Suprapubic skin (tissue), 4 donors: ENCODE measurements at regions not wholly inside any gene's neighbourhood (a gene's known extent, or its start where the extent isn't known, plus 50 kb on each side); places are given as distances from the start of the nearest gene placed in this dataset.

Source experiments
- DNase-seq, 2 donors: peaks; one replicate each; pipeline ENCODE4 v3.0.0-alpha.2; 2019; ENCODE audit warnings: low spot score in 2 of 2
- H3K27ac ChIP-seq: fragments of 200-600 bp; sonication (generic); one replicate; pipeline ENCODE4 v1.5.1; 2019
- H3K27me3 ChIP-seq: fragments of 200-600 bp; sonication (generic); one replicate; pipeline ENCODE4 v1.5.1; 2019
- H3K36me3 ChIP-seq: fragments of 200-600 bp; sonication (generic); one replicate; pipeline ENCODE4 v1.5.1; 2019
- H3K4me1 ChIP-seq: fragments of 200-600 bp; sonication (generic); one replicate; pipeline ENCODE4 v1.5.1; 2019
- H3K4me3 ChIP-seq: fragments of 200-600 bp; sonication (generic); one replicate; pipeline ENCODE4 v1.5.1; 2019; ENCODE audit warnings: mild to moderate bottlenecking
- H3K9me3 ChIP-seq: fragments of 200-600 bp; sonication (generic); one replicate; pipeline ENCODE4 v1.5.1; 2019
- CTCF ChIP-seq, 2 donors: fragments of 200-600 bp in 1 of 2; fragments of 450-650 bp in 1 of 2; sonication (generic) in 1 of 2; IDR thresholded peaks; one replicate each; pipeline ENCODE4 v1.5.1; 2016 to 2019; ENCODE audit warnings: antibody characterized with exemption in 2 of 2, mild to moderate bottlenecking in 1 of 2, moderate library complexity in 1 of 2
- EP300 ChIP-seq: sonication (generic); formaldehyde crosslinking; IDR thresholded peaks from one replicate; pipeline ENCODE4 v1.6.1; 2017; ENCODE audit warnings: antibody characterized with exemption
- POLR2A ChIP-seq, 2 donors: fragments of 450-650 bp; IDR thresholded peaks; one replicate each; pipeline ENCODE4 v1.6.1; 2017; ENCODE audit warnings: antibody characterized with exemption in 2 of 2, mild to moderate bottlenecking in 2 of 2, moderate library complexity in 2 of 2
- POLR2AphosphoS5 ChIP-seq, 3 donors: sonication (generic); formaldehyde crosslinking; IDR thresholded peaks; one replicate each; pipeline ENCODE4 v1.6.1; 2017; ENCODE audit warnings: antibody characterized with exemption in 3 of 3
- WGBS: methylation state at CpG from one replicate; pipeline ENCODE4 v1.1.5; 2018; 5-methylcytosine and 5-hydroxymethylcytosine counted together

GRCh38 chr5:88395264-88395663 is 126.6 kb upstream of the TMEM161B start:
- 69% methylated on average over 4 of the region's 4 CpGs for WGBS
- H3K27ac ChIP-seq, result no peak overlapping the region
- H3K36me3 ChIP-seq, result no peaks in the 10 kb centered on the region
- no peaks in the 10 kb centered on the region for H3K27me3 ChIP-seq
- no peak overlapping the region for H3K4me3 ChIP-seq
- no peaks in the 10 kb centered on the region for H3K9me3 ChIP-seq
- no peaks in the 10 kb centered on the region for H3K4me1 ChIP-seq
- TF ChIP-seq POLR2A (IDR thresholded peaks at IDR 0.05) (no peak), EP300 (no peak), POLR2AphosphoS5 (IDR thresholded peaks at IDR 0.05) (no peak), CTCF (IDR thresholded peaks at IDR 0.05) (no peak)
- no peak for DNase-seq

GRCh38 chr5:88394536-88395175 is 126.0 kb upstream of the TMEM161B start:
- Histone ChIP-seq H3K27ac (no peak overlapping the region), H3K4me3 (no peak overlapping the region), H3K36me3 (no peaks in the 10 kb centered on the region), H3K9me3 (no peaks in the 10 kb centered on the region), H3K27me3 (no peaks in the 10 kb centered on the region), H3K4me1 (no peaks in the 10 kb centered on the region)
- TF ChIP-seq EP300, result no peak
- no peak for TF ChIP-seq POLR2A (IDR thresholded peaks at IDR 0.05)
- TF ChIP-seq CTCF (IDR thresholded peaks at IDR 0.05), result no peak
- TF ChIP-seq POLR2AphosphoS5 (IDR thresholded peaks at IDR 0.05), result no peak
- no peak for DNase-seq
- WGBS, result 60% methylated on average over 8 of the region's 8 CpGs

DNA sequence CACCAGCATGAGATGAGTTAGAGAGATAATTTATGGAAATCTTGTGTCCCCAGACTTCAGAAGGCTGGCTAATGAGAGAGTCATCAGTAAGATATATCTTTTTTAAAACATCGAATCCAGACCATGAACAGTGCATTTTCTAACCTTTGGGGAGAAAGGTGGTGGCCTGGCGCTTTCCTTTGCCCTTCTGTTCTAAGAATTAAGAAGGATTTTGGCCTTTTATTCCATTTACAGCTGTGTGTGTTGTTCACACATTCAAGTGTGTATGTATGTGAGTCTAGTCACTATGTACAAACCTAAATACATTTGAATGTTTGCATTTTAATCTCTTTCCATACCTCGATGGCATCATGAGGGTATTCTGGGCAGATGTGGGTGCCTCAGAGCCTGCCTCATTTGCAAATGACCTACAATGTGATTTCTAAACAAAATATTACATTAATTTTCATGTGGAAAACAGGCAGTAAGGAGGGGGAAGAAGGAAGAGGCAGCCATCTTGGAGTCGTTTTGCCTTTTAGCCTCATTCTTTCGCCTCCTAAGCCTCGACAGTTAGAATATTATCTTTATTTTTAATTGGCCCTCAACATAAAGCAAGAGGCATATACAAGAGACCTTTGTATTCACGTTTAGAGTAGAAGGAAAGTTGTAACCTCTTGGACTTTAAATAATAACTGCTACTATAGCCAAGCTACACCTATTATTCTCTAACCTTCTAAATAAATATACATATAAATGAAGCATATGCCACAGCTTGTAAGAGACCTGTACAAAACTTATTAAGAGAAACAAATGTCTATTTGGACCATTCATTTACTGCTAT is 125.3 kb upstream of the TMEM161B start:
- no peak overlapping the region for H3K4me3 ChIP-seq
- no peaks in the 10 kb centered on the region for H3K36me3 ChIP-seq
- no peaks in the 10 kb centered on the region for H3K27me3 ChIP-seq
- H3K27ac ChIP-seq, result no peak overlapping the region
- H3K9me3 ChIP-seq, result no peaks in the 10 kb centered on the region
- TF ChIP-seq POLR2AphosphoS5 (IDR thresholded peaks at IDR 0.05) (no peak), EP300 (no peak)
- no peak for DNase-seq
- no peaks in the 10 kb centered on the region for H3K4me1 ChIP-seq
- 64% methylated on average over 7 of the region's 7 CpGs for WGBS

- H3K9me3 ChIP-seq, result no peaks in the 10 kb centered on the region
- H3K27ac ChIP-seq, result no peak overlapping the region
- DNase-seq, result no peak
- H3K27me3 ChIP-seq, result no peaks in the 10 kb centered on the region
- H3K36me3 ChIP-seq, result no peaks in the 10 kb centered on the region
- 50% methylated on average over 2 of the region's 2 CpGs for WGBS
- no peak for TF ChIP-seq EP300
- TF ChIP-seq POLR2A (IDR thresholded peaks at IDR 0.05), result no peak
- TF ChIP-seq CTCF (IDR thresholded peaks at IDR 0.05), result no peak
- no peak for TF ChIP-seq POLR2AphosphoS5 (IDR thresholded peaks at IDR 0.05)
- H3K4me3 ChIP-seq, result no peak overlapping the region
- H3K4me1 ChIP-seq, result no peaks in the 10 kb centered on the region
These were observed 124.4 kb upstream of the TMEM161B start for GRCh38 chr5:88393042-88393441.

GRCh38 chr5:88391991-88392390 is 123.3 kb upstream of the TMEM161B start:
- Histone ChIP-seq H3K9me3 (no peaks in the 10 kb centered on the region), H3K27ac (no peak overlapping the region), H3K36me3 (no peaks in the 10 kb centered on the region), H3K4me1 (no peaks in the 10 kb centered on the region), H3K27me3 (no peaks in the 10 kb centered on the region), H3K4me3 (no peak overlapping the region)
- TF ChIP-seq POLR2A (IDR thresholded peaks at IDR 0.05) (no peak), CTCF (IDR thresholded peaks at IDR 0.05) (no peak), EP300 (no peak), POLR2AphosphoS5 (IDR thresholded peaks at IDR 0.05) (no peak)
- WGBS, result 50% methylated on average over 3 of the region's 3 CpGs
- DNase-seq, result no peak
